ENCODE measurements at regions not wholly inside any gene's neighbourhood (a gene's known extent, or its start where the extent isn't known, plus 50 kb on each side); places are given as distances from the start of the nearest gene placed in this dataset.

DNA sequence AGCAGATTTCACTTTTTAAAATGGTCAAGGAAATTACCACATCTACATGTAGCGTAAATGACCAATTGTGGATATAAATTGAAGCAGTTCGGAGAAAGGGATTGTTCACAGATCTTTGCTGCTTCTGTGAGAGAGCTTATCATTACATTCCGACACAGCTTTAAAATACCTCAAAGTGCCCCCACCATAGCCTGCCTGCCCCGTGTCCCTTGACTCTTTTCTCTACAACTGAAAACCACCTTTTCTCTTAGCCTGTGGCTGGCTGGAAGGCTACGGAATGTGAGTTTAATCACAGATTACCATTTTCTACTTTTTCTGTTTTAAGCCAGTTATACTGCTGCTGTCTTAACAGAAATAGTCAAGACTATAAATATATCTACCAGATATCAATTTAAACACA is 347.2 kb upstream of the MAP3K7 start:
- H3K9me3 ChIP-seq (ENCODE audit: insufficient read depth in 2 of 2, low read depth in 1 of 2, low read length in 1 of 2), result no peaks in the 10 kb centered on the region
- H3K27me3 ChIP-seq (replicated peaks in 1 of 4; ENCODE audit: control insufficient read depth in 3 of 4, extremely low read depth in 1 of 4, insufficient read depth in 3 of 4, low read length in 3 of 4), result no peaks in the 10 kb centered on the region
- TF ChIP-seq PHF8 (conservative IDR thresholded peaks at IDR 0.05; ENCODE audit: low read depth, low read length) (no peak), CHD2 (IDR thresholded peaks at IDR 0.05; ENCODE audit: low read length) (no peak), HDAC2 (IDR thresholded peaks at IDR 0.05; ENCODE audit: borderline replicate concordance in 1 of 2, low read depth in 2 of 2, low read length in 2 of 2) (no peak)
- no peak overlapping the region for H2BK120ac ChIP-seq (replicated peaks; ENCODE audit: low read depth, low read length)
- H2BK15ac ChIP-seq (ENCODE audit: low read length), result no peak overlapping the region
- peaks cover 0 to 3% (median 0%) of the 10 kb centered on the region in 4 experiments; a peak in 1 of 7 replicates for H3K4me1 ChIP-seq (replicated peaks in 1 of 4; ENCODE audit: control insufficient read depth in 3 of 4, insufficient read depth in 4 of 4, low read length in 3 of 4)
- 83% methylated on average over 5 of the region's 5 CpGs; no CpG with 5 or more reads in 1 of the 2 experiments for WGBS, 2 experiments (ENCODE audit: extremely low coverage in 1 of 2, insufficient coverage in 1 of 2, insufficient read length in 1 of 2, insufficient replicate concordance in 2 of 2, low coverage in 1 of 2, low lambda C conversion rate in 2 of 2, missing lambda C conversion rate in 1 of 2)
- H3K23ac ChIP-seq (ENCODE audit: insufficient read length), result no peak overlapping the region
- no peak overlapping the region for H2AFZ ChIP-seq (ENCODE audit: low read length)
- no peak overlapping the region for H4K5ac ChIP-seq (ENCODE audit: insufficient read length, low read depth, low read length)
- H3K4me3 ChIP-seq (ENCODE audit: extremely low read depth in 1 of 4, insufficient read depth in 2 of 4, low read depth in 3 of 4, low read length in 4 of 4), result no peak overlapping the region
- H4K8ac ChIP-seq (ENCODE audit: extremely low read depth, insufficient read depth, low read length), result no peak overlapping the region
- H3K79me2 ChIP-seq (ENCODE audit: control insufficient read depth in 1 of 2, insufficient read depth in 2 of 2, low read length in 2 of 2), result no peaks in the 10 kb centered on the region
- H4K91ac ChIP-seq (replicated peaks; ENCODE audit: insufficient read length, low read length), result no peak overlapping the region
- POLR2A ChIA-PET (ENCODE audit: partially characterized antibody), result no interaction called here
- H3K56ac ChIP-seq (replicated peaks; ENCODE audit: insufficient read length, low read depth, low read length), result no peak overlapping the region
- no peak overlapping the region for H2AK5ac ChIP-seq (ENCODE audit: low read depth, low read length)
- H2BK20ac ChIP-seq (ENCODE audit: low read length), result no peak overlapping the region
- H2BK12ac ChIP-seq (ENCODE audit: low read depth, low read length), result no peak overlapping the region
- no peaks in the 10 kb centered on the region for H4K20me1 ChIP-seq (replicated peaks in 1 of 2; ENCODE audit: control insufficient read depth in 1 of 2, insufficient read depth in 2 of 2, low read length in 2 of 2)
- H2BK5ac ChIP-seq (ENCODE audit: low read depth, low read length), result no peak overlapping the region
- H3K36me3 ChIP-seq (ENCODE audit: control insufficient read depth in 2 of 4, insufficient read depth in 4 of 4, low read length in 3 of 4), result no peaks in the 10 kb centered on the region
- no peak for DNase-seq (ENCODE audit: low read depth in 1 of 2, low spot score in 2 of 2)
- no peaks in the 10 kb centered on the region for H3K23me2 ChIP-seq (ENCODE audit: low read depth, low read length)
- H3K18ac ChIP-seq (ENCODE audit: extremely low read depth, low read length), result no peak overlapping the region
- CTCF ChIA-PET (ENCODE audit: partially characterized antibody), result interaction anchor here (1.8 kb wide), 1 partner anchor 147 kb away, joined by 3 read pairs; no protein-coding TSS in a partner anchor
- H3K14ac ChIP-seq (ENCODE audit: insufficient read length), result no peak overlapping the region
- H3K27ac ChIP-seq (ENCODE audit: low read depth, low read length), result no peak overlapping the region
- no peak overlapping the region for H3K9ac ChIP-seq (replicated peaks in 1 of 4; ENCODE audit: extremely low read depth in 1 of 4, low read depth in 3 of 4, low read length in 3 of 4)
- no peak overlapping the region for H3K4ac ChIP-seq (replicated peaks; ENCODE audit: insufficient read length, low read depth, low read length)
- no peaks in the 10 kb centered on the region for H3K79me1 ChIP-seq (ENCODE audit: low read depth, low read length)
- no peak for FAIRE-seq
- H3K4me2 ChIP-seq (ENCODE audit: insufficient read depth in 1 of 2, low read depth in 2 of 2, low read length in 2 of 2), result no peak overlapping the region

All from H1 (cell line).